ENCODE measurements at regions not wholly inside any gene's neighbourhood (a gene's known extent, or its start where the extent isn't known, plus 50 kb on each side); places are given as distances from the start of the nearest gene placed in this dataset.

DNA sequence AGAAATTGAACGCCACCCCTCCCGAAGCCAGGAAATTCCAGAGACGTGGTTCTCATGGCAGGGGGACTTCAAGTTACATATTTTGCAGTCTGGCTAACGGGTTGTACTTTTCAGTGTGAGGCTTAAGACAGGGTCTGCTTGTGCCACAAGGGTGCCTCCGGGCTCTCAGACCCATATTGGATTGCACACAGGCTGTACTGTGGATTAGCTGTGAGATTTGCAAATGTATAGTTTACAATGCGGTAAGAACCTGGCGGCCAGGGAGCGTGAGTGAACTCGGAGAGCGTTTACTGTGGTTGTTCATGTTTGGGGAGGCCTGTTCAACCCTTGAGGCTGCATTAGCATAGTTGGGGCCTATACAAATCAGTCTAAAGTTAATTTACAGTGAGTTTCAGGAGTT is 143.9 kb upstream of the SIX2 start:
- ChIA-PET POLR2A (no interaction called here), CTCF (no interaction called here)
- no peak for TF ChIP-seq ZNF19 (tag by site-specific recombination; IDR thresholded peaks at IDR 0.05; ENCODE audit: low read depth)
- TF ChIP-seq ZIC2 (tag by site-specific recombination; IDR thresholded peaks at IDR 0.05): no peak
- no peak for TF ChIP-seq ZNF184 (tag by site-specific recombination; IDR thresholded peaks at IDR 0.05)
- no peak for TF ChIP-seq ZNF202 (tag by site-specific recombination; IDR thresholded peaks at IDR 0.05; ENCODE audit: borderline replicate concordance)
- no peak for TF ChIP-seq ZSCAN30 (tag by site-specific recombination; IDR thresholded peaks at IDR 0.05)
- no peak for TF ChIP-seq ZNF521 (tag by site-specific recombination; IDR thresholded peaks at IDR 0.05)
- TF ChIP-seq REPIN1 (tag by site-specific recombination; IDR thresholded peaks at IDR 0.05; ENCODE audit: low read depth): no peak
- TF ChIP-seq, protein P1, sequence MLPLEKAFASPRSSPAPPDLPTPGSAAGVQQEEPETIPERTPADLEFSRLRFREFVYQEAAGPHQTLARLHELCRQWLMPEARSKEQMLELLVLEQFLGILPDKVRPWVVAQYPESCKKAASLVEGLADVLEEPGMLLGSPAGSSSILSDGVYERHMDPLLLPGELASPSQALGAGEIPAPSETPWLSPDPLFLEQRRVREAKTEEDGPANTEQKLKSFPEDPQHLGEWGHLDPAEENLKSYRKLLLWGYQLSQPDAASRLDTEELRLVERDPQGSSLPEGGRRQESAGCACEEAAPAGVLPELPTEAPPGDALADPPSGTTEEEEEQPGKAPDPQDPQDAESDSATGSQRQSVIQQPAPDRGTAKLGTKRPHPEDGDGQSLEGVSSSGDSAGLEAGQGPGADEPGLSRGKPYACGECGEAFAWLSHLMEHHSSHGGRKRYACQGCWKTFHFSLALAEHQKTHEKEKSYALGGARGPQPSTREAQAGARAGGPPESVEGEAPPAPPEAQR (tag by site-specific recombination; IDR thresholded peaks at IDR 0.05): no peak
- no peak for TF ChIP-seq ZNF404 (tag by site-specific recombination; IDR thresholded peaks at IDR 0.05)
- no peak for TF ChIP-seq SCRT2 (tag by site-specific recombination; IDR thresholded peaks at IDR 0.05)
- TF ChIP-seq, protein P2, sequence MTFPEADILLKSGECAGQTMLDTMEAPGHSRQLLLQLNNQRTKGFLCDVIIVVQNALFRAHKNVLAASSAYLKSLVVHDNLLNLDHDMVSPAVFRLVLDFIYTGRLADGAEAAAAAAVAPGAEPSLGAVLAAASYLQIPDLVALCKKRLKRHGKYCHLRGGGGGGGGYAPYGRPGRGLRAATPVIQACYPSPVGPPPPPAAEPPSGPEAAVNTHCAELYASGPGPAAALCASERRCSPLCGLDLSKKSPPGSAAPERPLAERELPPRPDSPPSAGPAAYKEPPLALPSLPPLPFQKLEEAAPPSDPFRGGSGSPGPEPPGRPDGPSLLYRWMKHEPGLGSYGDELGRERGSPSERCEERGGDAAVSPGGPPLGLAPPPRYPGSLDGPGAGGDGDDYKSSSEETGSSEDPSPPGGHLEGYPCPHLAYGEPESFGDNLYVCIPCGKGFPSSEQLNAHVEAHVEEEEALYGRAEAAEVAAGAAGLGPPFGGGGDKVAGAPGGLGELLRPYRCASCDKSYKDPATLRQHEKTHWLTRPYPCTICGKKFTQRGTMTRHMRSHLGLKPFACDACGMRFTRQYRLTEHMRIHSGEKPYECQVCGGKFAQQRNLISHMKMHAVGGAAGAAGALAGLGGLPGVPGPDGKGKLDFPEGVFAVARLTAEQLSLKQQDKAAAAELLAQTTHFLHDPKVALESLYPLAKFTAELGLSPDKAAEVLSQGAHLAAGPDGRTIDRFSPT (tag by site-specific recombination; IDR thresholded peaks at IDR 0.05): no peak
- TF ChIP-seq, protein P3, sequence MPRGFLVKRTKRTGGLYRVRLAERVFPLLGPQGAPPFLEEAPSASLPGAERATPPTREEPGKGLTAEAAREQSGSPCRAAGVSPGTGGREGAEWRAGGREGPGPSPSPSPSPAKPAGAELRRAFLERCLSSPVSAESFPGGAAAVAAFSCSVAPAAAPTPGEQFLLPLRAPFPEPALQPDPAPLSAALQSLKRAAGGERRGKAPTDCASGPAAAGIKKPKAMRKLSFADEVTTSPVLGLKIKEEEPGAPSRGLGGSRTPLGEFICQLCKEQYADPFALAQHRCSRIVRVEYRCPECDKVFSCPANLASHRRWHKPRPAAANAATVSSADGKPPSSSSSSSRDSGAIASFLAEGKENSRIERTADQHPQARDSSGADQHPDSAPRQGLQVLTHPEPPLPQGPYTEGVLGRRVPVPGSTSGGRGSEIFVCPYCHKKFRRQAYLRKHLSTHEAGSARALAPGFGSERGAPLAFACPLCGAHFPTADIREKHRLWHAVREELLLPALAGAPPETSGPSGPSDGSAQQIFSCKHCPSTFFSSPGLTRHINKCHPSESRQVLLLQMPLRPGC (tag by site-specific recombination; IDR thresholded peaks at IDR 0.05): no peak
- TF ChIP-seq WT1 (tag by site-specific recombination; IDR thresholded peaks at IDR 0.05): no peak
- no peak for TF ChIP-seq YY1 (tag by site-specific recombination; IDR thresholded peaks at IDR 0.05)
- no peak for TF ChIP-seq ZNF785 (tag by site-specific recombination; IDR thresholded peaks at IDR 0.05)
- TF ChIP-seq, protein P4, sequence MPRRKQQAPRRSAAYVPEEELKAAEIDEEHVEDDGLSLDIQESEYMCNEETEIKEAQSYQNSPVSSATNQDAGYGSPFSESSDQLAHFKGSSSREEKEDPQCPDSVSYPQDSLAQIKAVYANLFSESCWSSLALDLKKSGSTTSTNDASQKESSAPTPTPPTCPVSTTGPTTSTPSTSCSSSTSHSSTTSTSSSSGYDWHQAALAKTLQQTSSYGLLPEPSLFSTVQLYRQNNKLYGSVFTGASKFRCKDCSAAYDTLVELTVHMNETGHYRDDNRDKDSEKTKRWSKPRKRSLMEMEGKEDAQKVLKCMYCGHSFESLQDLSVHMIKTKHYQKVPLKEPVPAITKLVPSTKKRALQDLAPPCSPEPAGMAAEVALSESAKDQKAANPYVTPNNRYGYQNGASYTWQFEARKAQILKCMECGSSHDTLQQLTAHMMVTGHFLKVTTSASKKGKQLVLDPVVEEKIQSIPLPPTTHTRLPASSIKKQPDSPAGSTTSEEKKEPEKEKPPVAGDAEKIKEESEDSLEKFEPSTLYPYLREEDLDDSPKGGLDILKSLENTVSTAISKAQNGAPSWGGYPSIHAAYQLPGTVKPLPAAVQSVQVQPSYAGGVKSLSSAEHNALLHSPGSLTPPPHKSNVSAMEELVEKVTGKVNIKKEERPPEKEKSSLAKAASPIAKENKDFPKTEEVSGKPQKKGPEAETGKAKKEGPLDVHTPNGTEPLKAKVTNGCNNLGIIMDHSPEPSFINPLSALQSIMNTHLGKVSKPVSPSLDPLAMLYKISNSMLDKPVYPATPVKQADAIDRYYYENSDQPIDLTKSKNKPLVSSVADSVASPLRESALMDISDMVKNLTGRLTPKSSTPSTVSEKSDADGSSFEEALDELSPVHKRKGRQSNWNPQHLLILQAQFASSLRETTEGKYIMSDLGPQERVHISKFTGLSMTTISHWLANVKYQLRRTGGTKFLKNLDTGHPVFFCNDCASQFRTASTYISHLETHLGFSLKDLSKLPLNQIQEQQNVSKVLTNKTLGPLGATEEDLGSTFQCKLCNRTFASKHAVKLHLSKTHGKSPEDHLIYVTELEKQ (tag by site-specific recombination; IDR thresholded peaks at IDR 0.05; ENCODE audit: borderline replicate concordance): no peak
- TF ChIP-seq, protein P5, sequence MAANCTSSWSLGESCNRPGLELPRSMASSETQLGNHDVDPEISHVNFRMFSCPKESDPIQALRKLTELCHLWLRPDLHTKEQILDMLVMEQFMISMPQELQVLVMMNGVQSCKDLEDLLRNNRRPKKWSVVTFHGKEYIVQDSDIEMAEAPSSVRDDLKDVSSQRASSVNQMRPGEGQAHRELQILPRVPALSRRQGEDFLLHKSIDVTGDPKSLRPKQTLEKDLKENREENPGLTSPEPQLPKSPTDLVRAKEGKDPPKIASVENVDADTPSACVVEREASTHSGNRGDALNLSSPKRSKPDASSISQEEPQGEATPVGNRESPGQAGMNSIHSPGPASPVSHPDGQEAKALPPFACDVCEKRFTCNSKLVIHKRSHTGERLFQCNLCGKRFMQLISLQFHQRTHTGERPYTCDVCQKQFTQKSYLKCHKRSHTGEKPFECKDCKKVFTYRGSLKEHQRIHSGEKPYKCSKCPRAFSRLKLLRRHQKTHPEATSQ (tag by site-specific recombination; IDR thresholded peaks at IDR 0.05): no peak
- no peaks in the 10 kb centered on the region for H3K9me3 ChIP-seq (ENCODE audit: control insufficient read depth, insufficient read depth, low read depth, low read length)
- H3K4me1 ChIP-seq (ENCODE audit: control insufficient read depth, insufficient read depth, low read length): no peaks in the 10 kb centered on the region
- H3K27ac ChIP-seq (ENCODE audit: extremely low read depth, low read depth, low read length): no peak overlapping the region
- no peaks in the 10 kb centered on the region for H3K36me3 ChIP-seq (ENCODE audit: control insufficient read depth in 2 of 2, insufficient read depth in 1 of 2, low read length in 2 of 2)
- H3K4me3 ChIP-seq (ENCODE audit: low read depth, low read length): no peak overlapping the region
